Forelimb muscle (tissue), 1 donor: ENCODE measurements at regions not wholly inside any gene's neighbourhood (a gene's known extent, or its start where the extent isn't known, plus 50 kb on each side); places are given as distances from the start of the nearest gene placed in this dataset.
A peak's percentile ranks its signal among the peaks of the same experiment; 100 is the strongest.
"Not testable (repeated sequence)": the region's sequence is repeated elsewhere in the genome, so short reads cannot be mapped to it uniquely, and the experiment has no call there.

Source experiments
- DNase-seq: peaks from one replicate; pipeline ENCODE4 v3.0.0-alpha.2; 2013; ENCODE audit warnings: low read depth

DNA sequence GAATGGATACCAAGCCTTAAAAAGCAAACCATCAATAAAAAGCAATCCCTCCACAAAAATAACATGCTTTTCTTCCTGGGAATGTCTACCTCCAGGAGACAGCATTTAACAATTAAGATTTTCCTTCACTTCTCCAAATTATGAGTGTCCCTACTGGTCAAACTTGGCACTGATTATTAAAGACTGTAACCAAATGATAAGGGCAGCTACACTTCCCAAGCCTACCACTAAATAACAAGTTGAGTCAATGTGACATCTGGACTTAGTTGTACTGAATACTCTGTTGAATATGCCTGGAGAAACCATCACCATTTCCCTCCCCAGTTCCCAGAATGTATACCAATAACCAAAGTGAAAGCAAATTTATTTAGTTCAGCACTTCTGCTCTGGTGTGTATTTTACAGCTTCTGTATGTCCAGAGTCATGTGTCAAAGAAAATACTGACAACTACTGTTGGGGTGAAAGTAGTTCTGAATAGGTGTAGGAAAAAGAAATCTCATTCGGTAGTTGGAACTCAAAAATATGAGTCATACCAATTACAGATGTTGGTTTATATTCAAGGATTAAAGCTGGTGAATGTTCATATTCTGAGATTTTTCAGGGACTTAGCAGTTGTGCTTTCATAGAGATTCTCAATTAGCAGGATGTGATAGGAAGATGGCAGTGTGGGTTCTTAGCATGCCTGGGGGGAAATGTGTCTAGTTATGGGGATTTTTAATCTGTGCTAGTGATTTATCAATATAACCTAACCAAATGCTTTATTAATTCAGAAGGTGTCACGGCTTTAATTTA is 1291.6 kb upstream of the GYPC start:
- no peak for DNase-seq

DNA sequence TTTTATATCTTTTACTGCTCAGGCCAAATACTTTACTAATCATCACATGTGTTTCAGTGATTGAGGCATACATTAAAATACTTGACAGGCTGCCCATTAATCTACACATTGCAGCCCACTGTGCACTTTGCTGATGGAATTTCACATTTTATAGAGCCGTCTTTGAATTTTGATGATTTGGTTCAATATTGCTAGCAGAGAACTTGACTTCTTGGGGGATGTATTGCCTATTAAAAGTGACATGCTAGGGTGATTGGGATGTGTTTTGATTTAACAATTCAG is 1291.0 kb upstream of the GYPC start:
- no peak for DNase-seq

DNA sequence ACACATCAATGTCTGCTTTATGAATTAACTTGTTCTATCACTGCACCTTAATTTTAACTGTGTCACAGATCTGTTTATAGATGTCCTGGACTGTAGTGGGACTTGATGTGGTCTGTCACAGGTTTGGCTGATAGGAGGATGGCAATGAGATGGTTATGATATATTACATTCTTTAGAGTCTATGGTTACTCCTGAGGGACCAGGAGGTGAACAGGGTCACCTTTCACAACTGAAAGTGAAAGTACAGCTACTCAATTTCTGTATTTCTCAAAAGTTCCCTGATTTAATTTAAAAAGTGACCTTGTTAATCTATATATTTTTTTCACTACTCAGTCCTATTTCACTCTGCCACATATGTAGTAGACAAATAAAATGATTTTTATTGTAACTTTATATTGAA is 1284.1 kb upstream of the GYPC start:
- no peak for DNase-seq

GRCh38 chr2:125373293-125373692 is 1282.7 kb upstream of the GYPC start:
- DNase-seq, result no peak

- no peak for DNase-seq
Measured at GRCh38 chr2:125386074-125386473, 1269.9 kb upstream of the GYPC start.

DNA sequence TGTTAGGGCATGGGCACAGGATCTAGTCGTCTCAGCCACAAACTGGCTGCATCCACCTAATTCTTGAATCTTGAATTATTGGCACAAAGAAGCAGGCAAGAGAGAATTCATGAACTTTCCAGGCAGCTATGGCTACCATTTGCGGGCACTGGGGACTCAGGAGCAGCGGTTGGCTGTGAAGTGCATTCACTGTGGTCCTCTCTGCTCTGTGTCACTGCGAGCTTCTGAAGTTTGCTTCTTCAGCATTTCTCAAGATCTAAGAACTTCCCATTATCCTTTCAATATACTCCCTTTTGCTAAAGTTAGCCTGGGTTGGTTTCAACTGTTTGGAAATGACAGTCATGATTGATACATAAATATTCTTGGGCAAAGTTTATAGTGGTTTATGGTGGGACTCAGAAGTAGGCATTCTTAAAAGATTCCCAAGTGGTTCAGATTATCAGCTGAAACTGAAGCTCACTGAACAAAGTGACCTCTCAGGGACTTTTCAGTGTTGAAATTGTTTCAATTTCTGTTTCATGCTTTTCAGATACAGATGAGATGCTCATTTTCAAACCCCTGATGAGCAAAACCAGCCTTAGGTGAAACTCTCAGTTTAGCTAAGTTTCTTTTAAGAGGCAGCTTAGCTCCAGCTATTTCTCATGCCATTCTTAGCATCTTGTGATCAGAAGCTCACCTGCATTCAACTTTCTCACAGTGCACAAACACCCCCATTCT is 1258.3 kb upstream of the GYPC start:
- DNase-seq, result no peak

DNA sequence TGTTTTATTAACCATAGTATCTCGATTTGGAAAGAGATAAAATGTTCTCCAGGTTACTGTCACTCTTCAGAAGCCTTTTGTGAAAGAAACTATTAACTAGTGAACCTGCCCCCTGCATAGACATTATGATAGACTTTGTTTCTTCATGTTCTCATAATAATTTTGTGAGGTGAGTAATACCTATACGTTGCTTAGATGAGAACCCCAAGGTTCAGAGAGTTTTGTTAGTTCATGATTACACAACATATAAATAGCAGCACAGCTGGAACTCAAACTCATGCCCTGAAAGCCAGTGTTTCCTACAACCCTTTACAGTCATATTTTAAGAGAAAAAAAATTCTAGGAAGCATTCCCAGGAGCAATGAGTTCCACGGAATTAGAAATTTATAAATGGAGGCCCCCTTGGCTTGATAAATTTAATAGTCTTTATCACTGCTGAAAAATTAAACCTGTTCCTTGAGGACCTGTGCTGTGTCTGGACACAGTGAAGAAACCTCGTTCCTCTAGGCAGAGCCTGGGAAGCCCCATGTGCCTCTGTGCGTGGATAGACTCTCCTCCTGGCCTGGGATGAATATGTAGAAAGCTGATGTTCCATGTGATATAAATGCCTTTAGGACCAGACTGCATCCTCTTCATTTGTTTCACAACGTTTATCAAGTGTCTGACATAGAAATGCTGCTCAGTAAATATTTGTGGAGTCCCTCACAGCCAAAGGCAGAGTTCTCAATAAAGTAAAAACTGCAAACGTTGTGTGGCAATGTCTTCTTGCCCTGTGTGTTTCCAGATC is 1257.0 kb upstream of the GYPC start:
- DNase-seq, result no peak

GRCh38 chr2:125405816-125406215 is 1250.1 kb upstream of the GYPC start:
- DNase-seq, result peak; percentile 34

GRCh38 chr2:125408874-125409538 is 1247.0 kb upstream of the GYPC start:
- no peak for DNase-seq

- no peak for DNase-seq
Measured at GRCh38 chr2:125418483-125418882, 1237.5 kb upstream of the GYPC start.

DNA sequence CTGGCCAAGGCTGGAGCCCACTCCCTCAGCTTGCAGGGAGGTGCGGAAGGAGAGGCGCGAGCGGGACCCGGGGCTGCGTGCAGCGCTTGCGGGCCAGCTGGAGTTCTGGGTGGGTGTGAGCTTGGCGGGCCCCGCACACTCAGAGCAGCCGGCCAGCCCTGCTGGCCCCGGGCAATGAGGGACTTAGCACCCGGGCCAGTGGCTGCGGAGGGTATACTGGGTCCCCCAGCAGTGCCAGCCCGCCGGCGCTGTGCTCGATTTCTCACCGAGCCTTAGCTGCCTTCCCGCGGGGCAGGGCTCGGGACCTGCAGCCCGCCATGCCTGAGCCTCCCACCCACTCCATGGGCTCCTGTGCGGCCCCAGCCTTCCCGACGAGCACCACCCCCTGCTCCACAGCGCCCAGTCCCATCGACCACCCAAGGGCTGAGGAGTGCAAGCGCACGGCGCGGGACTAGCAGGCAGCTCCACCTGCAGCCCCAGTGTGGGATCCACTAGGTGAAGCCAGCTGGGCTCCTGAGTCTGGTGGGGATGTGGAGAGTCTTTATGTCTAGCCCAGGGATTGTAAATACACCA is 1233.7 kb upstream of the GYPC start:
- DNase-seq, result not testable (repeated sequence)

DNA sequence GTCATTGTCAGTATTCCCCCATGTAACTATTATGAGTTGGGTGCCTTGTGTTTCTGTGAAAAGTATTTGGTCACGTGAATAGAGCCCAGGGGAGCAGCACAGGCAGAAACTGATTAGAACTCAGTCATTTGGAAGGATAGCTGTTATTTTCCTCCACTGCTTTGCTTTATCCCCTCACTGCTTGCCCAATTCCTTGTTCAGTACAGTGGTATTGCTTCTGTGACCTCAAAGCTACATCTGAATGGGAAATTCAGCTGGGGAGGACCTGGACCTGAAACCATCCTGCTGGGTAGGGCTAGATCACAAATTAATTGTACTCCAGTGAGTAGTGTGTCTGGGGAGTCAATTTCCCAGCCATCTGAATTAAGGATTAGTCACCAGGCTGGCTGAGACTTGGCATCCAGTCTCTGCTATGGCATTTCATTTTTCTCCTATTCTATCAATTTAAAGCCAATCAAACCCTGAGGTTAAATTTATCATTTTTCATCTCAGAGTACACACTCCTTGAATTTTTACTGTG is 1231.6 kb upstream of the GYPC start:
- no peak for DNase-seq

- no peak for DNase-seq
Measured at GRCh38 chr2:125427721-125428315, 1228.1 kb upstream of the GYPC start.

- DNase-seq, result no peak
Measured at GRCh38 chr2:125444106-125444505, 1211.9 kb upstream of the GYPC start.

GRCh38 chr2:125445495-125445894 is 1210.5 kb upstream of the GYPC start:
- no peak for DNase-seq

DNA sequence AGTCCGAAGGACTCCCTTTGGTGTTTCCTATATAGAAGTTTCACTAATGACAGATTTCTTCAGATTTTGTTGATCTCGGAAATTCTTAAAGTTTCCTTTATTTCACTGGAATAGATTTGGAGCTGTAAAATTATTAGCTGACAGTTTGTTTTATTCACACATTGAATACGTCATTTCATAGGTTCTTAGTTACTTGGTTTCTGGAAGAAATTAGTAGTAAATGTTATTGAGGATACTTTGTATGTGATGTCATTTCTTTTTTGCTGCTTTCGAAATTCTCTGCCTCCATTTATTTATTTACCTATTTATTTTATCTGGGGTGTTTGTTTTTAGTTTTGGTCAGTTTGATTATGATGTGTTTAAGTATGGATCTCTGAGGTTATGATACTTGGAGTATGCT is 1205.9 kb upstream of the GYPC start:
- DNase-seq, result no peak

- no peak for DNase-seq
Measured at GRCh38 chr2:125455110-125455509, 1200.8 kb upstream of the GYPC start.

- peak; percentile 20 for DNase-seq
Measured at GRCh38 chr2:125456693-125457363, 1199.1 kb upstream of the GYPC start.

DNA sequence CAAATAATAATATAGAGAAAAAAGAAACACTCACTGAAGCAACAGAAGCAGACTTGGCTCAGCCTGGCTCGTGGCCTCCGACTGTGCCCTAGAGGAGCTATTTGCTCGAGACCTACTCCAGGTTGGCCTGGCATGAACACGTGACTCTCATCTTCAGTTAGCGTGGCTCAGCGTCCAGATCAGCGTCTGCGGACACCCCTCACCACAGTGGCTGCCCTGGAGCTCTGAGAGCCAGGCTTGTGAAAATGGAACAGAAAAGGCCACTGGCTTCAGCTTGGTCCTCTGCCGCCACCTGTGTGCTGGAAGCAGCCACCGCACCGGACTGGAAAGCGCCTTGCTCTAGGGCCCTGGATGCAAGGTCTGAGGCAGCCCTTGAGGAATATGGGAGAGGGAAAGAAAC is 1184.0 kb upstream of the GYPC start:
- no peak for DNase-seq

DNA sequence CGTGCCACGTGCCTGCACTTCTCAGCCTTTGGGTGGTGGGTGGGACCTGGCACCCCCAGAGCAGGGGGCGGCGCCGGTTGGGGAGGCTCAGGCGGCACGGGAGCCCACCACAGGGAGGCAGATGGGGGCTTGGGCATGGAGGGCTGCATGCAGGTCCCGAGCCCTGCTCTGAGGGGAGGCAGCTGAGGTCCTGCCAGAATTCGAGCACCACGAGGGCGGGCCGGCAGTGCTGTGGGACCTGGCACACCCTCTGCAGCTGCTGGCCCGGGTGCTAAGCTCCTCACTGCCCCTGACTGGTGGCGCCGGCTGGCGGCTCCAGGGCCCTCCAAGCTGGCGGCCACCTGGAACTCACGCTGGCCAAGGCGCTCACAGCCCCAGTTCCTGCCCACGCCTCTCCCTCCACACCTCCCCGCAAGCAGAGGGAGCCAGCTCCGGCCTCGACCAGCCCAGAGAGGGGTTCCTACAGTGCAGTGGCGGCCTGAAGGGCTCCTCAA is 1176.8 kb upstream of the GYPC start:
- DNase-seq, result no peak
